ENCODE measurements at regions not wholly inside any gene's neighbourhood (a gene's known extent, or its start where the extent isn't known, plus 50 kb on each side); places are given as distances from the start of the nearest gene placed in this dataset.

DNA sequence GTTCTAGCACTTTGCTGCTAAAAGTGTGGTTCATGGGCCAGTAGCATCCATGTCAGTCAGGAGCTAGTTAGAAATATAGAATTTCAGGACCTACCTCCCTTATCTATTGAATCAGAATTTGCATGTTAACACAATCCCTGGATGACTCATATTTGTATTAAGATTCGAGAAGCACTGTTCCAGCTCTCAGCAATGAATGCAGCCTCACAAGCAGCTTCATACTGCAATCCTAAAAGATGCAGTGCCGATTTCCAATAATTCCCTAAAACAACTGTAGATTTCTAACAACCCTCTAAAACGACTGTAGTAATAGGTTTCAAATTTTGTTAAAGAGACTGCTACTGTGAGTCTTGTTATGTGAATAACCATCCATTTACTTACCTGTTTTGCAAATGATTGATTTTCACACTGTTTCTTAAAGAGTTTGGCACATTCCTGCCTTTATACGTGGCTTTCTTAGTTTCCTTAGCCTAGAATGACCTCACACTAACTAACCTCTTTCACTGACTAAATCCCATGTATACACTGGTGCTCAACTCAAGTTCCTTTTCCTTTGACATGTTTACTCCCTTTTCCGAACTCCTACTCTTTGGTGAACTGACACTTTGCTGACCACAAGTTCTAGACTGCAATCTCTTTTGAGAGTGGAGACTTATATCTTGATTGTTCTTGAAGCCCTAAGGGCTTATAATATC lies 511.8 kb downstream of the METTL15 start:
- TF ChIP-seq ZFP3 (CRISPR knock-in tag; IDR thresholded peaks at IDR 0.05) (no peak), ZC3H10 (CRISPR knock-in tag; IDR thresholded peaks at IDR 0.05) (no peak), RARB (CRISPR knock-in tag; IDR thresholded peaks at IDR 0.05) (no peak), ESRRG (CRISPR knock-in tag; IDR thresholded peaks at IDR 0.05) (no peak)
- TF ChIP-seq, protein P1, sequence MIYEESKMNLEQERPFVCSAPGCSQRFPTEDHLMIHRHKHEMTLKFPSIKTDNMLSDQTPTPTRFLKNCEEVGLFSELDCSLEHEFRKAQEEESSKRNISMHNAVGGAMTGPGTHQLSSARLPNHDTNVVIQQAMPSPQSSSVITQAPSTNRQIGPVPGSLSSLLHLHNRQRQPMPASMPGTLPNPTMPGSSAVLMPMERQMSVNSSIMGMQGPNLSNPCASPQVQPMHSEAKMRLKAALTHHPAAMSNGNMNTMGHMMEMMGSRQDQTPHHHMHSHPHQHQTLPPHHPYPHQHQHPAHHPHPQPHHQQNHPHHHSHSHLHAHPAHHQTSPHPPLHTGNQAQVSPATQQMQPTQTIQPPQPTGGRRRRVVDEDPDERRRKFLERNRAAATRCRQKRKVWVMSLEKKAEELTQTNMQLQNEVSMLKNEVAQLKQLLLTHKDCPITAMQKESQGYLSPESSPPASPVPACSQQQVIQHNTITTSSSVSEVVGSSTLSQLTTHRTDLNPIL (CRISPR knock-in tag; IDR thresholded peaks at IDR 0.05; ENCODE audit: low read depth): no peak
